Activated CD4-positive, CD25-positive, alpha-beta regulatory T cell (primary cell): ENCODE measurements at regions not wholly inside any gene's neighbourhood (a gene's known extent, or its start where the extent isn't known, plus 50 kb on each side); places are given as distances from the start of the nearest gene placed in this dataset.

ENCODE experiments used
- DNase-seq, 4 experiments: peaks; one replicate each; lab custom pipeline; 2025; lab: John Stamatoyannopoulos, UW

DNA sequence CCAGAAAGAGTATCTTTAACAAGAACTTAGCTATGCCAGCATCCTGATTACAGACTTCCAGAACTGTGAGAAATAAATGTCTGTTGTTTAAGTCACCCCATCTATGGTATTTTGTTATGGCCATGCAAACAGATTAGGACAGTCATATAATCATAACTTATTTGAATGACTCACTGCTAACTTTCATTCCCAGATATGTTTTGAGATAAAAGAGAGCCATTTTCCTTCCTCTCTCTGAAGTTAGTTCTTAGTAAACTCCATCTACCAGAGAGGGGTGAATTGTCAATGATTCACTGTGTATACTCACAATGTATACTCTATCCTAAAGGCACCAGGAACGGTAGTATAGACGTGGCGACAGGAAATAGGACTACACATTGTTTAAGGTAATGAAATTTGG, 179.4 kb upstream of the DPH6 start:
- DNase-seq, result no peak

DNA sequence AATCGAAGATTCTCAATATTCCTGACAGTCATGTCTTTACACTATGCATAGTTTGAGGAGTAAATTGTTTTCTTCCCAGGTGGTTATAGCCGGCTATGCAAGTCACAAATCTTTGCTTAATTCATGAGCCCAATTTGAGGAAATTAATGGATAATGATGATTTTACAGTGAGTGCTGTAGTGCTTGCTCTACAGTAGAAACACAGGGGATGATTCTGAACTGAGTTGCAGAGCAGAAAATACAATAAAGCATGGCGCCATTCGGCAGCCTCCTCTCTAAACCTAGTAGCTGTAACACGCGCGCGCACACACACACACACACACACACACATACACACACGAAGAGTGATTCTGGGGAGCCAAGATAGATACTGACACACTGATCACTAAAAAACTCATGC, 181.7 kb upstream of the DPH6 start:
- no peak for DNase-seq

DNA sequence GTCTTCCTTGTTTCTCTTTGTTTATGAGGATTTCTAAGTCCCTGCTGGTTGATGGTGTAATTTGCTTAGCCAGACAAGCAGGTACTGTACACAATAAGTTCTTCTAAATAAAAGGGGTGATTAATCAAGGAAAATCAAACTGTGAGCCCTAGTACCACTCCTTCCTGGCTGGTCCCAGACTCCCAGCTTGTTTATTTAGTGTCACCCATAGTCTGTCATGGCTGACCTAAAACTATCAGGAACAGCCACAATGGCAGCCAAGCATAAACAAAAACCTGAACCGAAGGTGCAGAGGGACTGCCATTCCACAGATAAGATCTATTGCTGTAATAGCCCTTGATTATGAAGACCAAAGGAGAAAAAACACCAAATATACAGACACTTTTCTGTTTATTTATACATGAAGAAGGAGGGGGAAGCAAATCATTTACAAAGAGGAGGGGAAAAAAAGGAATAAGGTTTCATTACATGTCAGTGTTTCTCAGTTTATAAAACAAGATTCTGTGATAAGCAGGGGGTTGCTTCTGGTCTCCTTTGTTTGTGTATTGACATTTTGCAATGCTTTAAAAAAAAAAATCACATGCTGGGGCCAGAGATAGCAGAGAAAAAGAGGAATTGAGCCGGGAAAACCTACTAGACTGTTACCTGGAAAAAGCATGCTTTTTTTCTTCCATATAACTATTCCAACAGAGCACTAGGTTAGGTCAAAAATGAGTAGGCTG, 182.4 kb upstream of the DPH6 start:
- no peak for DNase-seq

DNA sequence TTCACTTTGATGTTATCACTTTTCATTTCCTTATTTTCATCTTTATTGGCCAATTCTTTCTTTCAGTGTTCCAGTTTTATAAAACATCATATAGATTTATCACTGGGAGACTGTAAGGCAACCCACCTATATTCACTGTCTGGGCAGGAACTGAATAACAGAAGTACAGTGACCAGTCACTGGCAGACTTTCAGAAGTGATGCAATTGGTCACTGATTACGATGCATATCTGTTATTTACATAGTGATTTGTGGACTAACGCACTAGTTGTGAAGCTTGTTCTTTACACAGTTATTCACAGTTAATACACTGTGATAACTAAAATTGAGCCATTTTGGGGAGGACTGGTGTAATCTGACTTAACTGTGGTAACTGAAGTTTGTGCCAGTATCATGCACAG, 190.2 kb upstream of the DPH6 start:
- no peak for DNase-seq

DNA sequence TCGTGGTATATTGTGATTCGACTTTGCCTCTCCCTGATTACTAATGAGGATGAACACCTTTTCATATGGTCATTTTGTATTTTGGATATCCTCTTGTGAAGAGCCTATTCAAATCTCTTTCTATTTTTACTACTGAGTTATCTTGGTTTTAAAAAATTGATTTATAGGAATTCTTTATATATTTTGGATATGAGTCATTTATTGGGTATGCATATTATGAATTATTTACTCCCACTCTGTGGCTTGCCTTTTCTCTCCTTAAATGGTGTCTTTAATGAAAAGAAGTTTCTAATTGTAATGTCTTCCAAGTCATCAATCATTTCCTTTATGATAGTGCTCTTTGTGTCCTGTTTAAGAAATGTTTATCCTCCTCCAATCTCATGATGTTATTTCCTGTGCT, 191.5 kb upstream of the DPH6 start:
- DNase-seq, result no peak

DNA sequence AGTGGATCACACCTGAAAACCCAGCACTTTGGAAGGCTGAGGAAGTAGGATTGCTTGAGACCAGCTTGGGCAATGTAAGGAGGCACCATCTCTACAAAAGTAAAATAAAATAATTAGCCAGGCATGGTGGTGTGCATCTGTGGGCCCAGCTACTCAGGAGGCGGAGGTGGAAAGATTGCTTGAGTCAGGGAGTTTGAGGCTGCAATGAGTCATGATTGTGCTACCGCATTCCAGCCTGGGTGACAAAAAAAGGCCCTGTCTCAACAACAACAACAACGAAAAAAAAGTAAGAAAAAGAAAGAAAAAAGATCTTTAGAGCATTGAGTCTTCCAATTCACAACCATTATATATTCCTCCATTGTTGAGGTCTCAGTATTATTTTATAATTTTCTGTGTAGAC, 192.4 kb upstream of the DPH6 start:
- DNase-seq, result no peak

DNA sequence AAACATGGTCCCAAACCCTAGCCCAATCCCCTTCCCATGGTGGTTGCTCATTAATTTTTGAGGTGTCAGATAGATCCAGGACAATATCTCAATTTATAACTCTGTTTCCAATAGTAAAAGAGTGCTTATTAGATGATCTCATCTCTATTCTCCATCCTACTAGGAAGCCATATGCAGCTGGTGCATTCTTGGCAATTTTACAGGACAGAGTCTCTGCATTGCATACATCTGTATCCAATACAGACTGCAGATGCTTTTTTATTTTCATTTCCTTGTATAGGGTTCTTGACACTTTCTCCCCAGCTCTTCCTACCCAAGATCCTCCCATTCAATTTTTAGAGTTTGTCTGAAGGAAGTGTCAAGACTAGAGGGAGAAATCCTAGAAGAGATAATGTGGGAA, 194.8 kb upstream of the DPH6 start:
- DNase-seq, result no peak

DNA sequence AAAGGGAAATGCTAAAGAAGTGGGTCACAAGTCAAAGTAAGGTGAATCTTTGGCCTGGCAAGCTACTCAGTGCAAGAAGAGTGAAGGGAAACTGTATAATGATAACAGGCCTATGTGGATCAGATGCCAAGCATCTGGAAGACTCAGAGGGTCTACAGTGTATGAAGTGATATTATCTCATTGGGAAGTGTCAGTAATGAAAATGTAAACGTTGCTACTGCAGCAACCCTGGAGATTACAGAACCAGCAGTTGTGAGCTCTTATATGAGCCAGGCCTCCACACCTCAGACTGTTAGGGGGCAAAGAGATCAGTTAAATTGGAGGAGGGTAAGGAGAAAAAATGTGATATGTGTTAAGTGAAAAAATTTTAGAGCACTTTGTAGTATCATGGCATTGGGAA, 195.4 kb upstream of the DPH6 start:
- DNase-seq, result no peak

DNA sequence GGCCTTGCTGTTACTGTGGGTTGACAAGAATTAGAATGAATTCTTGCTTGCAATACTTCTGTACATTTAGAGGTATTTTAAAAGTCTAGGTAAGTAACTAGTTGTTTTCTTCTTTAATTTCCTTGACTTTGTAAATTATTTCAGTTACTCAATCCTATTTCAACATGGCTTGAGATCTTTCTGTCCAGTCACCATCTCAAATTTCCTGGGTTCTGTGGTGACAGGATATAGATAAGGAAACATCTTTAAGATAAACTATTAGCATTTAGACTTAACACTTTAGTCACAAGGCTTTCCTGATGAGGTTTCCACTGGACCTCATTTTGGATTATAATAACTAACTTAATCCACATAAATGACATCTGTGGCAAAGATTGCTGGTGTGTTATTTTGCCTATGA, 195.9 kb upstream of the DPH6 start:
- no peak for DNase-seq

DNA sequence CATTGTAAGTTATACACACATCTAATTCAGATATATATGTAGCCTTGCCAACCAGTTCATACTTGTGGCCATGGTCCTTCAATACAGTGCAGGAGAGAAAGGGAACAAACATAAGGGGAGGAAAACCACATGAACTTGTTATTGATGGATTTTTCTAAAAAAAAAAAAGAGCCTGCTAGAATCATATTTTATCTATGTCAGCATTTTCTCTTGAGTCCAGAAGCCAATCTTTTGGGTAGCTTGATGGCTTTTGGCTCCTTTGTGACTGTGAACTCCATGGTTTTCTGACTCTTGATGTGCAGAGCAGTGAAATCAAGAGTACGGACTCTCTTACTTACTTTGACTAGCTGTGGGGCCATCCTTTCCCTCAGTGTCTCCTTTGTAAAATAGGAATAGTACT, 197.4 kb upstream of the DPH6 start:
- DNase-seq, result no peak

DNA sequence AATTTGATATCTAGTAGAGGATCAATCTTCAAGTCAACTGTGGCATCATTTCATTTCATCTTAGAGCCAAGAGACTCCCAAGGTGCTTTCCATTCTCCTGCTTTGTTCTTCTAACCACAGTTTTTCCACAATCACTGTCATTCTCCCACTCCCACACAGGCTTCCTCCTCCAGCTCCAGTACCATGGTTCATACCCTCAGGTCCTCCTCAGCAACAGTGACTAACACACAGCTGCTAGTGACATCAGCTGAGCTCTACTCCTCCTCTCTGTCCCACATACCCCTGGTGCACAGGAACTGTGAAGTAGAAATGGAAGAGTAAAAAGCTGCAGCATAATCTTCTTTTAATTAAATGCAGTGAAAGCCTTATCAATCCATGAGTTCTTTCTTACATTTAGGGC, 200.2 kb upstream of the DPH6 start:
- DNase-seq, result no peak

DNA sequence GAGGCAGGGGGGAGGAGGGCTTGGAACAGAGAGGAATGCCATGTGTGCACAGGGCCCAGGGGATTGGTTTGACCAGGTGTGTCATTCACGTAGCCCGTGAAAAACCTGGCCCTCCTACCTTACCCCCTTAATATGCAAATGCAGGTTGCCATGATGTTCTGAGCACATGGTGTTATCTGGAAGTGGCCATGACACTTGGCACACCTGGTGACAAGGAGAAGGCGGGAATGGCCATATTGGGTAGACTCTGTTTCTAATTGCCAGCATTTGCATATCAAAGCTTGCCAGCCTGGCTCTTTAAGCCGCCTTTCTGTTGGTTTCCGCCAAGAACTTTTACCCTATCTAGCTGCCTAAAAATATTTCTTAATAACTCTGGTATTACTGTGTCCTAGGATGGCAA, 202.1 kb upstream of the DPH6 start:
- DNase-seq, result no peak

DNA sequence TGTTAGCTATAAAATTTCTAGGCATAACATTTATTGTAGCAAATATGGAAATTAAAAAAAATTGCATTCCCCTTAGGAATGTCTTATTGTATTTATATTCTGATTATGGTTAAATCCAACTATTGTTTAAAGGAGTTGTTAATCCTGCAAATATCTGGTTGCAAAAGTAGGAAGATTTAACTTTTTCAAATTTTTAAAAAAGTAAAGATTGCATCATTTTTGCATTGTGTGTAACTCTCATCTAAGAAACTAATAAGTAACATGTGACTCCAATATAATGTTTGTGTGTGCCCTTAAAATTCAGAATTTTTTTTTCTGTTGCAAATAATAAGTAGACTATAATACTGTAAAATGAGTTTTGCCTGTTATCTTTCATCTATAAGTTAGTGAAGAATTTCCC, 204.1 kb upstream of the DPH6 start:
- DNase-seq, result no peak

DNA sequence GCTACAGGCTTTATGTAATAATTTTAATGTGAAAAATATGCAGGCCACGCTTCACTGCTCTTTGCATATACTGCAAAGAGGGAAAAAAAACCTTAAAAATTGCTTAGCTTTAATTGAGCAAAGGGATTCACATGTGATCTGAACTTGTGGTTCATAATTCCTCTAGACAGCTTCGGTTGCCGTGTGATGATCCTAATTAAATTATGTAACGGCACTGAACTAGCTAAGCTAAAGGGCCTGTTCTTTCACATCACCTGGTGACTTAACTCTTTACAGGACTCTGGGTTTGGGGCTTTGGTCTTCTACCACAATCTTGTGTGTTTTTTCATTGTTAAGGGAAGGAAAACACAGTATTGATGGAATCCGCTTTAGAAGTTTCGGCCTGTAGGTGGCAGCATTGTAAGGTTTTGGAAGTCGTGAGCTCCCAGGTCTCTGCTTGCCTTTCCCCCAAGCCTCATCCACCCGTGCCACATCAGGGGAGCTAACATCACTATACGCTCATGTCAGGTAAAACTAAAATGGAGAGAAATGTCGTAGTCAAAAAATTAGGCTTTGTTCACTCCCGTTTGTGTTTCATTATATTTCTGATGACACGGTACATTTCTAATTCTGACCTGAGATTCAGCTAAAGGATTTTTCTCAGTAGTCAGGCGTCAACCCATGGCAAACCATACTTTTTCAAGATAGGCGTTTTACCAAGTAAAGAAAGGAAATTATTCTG, 205.6 kb upstream of the DPH6 start:
- DNase-seq, result peak in 1 of 4 experiments; percentile 14

DNA sequence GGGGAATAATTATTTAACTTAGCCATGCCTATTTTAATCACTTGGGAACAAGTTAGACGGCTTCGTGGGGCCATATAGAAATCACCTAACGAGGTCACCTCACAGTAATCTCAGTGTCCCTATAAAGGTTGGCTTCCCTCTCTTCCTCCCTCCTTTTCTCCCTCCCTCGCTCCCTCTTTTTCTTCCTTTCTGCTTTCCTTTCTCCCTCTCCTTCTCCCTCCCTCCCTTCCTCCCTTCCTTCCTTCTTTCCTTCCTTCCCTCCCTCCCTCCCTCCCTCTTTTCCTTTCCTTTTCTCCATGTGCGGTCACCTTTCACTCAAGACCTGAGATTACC, 206.1 kb upstream of the DPH6 start:
- no peak for DNase-seq

DNA sequence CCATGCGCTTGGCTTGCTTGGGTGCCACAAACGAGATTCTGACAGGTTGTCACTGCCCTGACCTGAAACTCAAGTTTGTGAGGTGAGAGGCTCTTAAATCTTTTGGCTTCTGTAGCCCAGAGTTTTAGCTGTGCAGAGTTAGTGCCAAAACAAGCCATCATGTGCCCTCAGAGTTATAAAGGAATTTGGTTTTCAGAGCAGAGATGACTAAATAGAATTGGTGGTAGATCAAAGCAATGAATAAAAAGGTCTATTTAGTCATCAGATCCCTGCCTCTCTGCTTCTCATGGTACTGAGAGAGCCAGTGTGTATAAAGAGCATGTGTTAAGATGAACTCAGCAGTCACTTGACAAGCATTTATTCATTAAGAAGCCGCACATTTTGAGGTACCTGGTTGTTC, 207.5 kb upstream of the DPH6 start:
- no peak for DNase-seq

DNA sequence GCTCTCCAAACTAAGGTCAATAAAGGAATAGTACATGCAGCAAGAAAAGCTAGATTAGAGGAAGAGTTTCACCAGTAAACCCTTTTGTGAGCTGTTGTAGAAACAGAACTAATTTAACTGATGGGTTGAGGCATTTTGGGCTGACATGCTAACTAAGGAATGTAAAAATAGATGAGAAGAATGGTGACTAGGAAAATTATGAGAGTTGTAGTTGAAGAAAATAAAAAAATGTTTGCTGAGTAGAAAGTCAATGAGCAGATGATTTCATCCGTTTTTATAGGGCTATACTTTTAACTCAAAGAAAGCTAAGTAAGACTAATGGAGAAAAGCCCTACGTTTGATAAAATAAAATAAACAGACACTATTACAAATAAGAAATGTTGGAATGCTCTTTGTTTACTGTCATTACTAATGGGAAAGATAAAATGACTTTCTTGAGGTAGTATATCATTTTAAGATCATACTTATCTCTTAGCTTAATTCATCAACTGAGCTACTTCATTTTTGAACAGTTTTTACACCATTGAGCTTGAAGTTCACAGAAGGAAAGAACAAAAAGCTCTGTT, 209.4 kb upstream of the DPH6 start:
- no peak for DNase-seq

DNA sequence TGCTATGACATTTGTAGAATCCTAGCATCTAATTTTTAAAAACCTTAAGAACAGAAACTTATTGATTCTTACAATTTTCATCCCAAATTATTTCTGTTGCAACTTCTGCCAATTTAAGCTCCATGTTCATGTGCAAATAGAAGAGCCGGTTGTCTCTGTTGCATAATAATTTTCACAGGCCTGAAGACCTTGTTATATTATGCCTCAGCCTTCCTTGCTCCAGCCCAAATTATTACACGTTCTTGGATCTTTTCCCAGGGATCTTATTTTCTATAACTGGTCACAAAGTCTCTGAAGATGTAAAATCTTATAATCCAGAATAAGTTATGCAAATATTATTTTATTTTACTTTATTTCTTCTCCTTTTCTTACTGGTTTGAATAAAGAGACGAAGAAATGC, 210.7 kb upstream of the DPH6 start:
- no peak for DNase-seq

DNA sequence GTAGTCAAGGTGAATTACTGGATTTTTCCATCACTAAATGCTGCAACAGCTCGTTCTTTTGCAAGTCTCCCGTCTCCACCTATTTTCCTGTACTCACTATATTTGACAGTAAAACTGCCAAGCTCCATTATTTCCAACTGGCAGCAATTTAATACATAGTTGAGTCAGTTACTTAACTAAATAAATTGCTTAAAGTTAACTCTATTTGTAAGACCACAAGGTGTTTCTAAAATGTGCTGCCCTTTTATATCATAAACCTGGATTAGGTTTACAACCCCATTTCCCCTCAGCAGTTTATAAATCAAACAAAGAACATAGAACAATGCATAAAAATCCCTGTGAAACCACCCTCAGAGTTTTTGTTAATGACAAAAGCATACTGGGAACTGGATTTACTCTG, 211.4 kb upstream of the DPH6 start:
- DNase-seq, result no peak

DNA sequence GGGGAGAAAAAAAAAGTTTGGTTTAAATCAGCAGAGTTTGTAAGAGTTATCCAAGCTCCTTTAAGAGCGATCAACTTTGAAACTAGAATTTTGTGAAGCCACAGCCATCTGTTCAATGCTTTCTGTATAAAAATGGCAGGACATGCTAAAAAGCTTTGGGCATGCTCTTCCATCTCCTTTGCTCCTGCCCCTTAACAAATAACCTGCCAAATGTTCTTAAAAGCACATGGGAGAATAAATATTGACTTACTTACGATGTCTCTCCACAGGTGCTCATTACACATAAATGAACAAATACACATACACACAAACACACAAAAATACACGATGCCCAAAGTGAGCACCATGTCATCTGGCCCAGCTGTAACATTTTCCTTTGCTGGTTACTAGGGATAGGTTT, 211.8 kb upstream of the DPH6 start:
- no peak for DNase-seq

DNA sequence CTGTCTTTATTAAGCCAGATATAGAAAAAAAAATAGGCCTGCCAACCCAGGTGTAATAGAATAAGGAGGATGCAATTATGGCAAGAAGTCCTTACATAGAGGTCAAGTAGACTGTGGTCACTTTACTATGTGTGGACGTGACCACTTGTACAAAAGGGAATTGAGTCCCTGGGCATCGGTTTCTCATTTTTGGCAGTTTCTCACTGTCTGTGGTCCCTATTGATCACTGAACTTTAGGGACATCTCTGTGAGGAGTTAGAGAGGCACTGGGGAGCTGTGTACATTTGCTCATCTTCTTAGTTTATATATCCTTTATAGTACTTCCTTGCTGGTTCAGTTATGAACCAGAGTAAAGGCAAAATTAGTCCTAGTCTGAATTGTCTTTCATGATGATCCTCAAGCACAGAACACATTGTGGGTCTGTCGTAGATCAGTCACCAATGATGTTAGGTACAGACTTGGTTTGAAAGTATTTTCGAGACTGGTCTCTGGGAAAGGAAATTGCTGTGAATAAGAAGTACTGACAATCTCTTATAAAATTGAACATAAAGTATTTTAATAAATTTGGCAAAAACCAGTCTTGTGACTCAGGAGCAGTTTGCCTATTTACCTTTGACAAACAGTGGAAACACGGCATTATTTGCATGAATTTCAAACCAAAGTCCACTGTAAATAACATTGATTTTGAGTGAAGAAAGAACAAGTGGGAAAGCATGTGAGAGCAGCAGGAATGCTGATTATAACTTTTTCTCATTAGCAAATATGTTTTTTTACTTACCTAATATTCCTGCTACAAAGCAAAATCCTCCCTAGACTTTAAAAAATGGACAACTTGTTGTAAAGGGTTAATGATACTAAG, 218.9 kb upstream of the DPH6 start:
- no peak for DNase-seq

DNA sequence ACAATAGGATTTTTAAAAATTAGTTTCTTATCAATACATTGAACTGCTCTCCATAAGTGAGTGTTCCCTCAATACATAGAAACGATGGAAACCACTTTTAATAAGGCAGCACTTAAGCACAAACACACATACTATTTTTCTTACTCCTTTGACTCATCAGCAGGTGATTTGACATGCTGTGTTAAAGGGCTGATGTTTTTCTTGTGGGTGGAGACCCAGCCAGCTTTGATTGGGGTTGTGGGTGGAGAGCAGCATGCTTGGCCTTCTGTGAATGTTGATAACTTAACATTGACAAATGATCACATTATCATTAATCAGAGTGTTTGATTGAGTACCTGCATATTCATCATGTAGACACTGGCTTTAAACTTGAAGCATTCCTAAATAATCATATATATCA, 223.0 kb upstream of the DPH6 start:
- no peak for DNase-seq

DNA sequence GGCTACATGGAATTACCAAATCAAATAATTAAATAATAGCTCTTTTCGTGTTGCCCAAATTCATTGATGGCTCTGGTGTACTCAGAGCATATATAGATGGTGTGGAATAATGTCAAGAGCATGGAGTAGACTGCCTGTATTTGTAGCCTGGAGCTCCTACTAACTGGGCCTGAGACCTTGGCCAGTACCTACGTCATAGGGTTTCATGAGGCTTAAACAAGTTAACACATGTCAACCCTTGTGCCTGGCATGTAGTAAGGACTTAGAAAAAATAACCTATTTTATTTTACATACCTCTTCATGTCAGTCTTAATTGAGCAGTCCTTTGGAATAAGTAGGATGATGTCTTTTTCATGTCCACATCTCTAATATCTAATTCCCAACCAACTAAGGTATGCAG, 223.7 kb upstream of the DPH6 start:
- no peak for DNase-seq
